Mesendoderm (in vitro differentiated cells): ENCODE measurements at regions not wholly inside any gene's neighbourhood (a gene's known extent, or its start where the extent isn't known, plus 50 kb on each side); places are given as distances from the start of the nearest gene placed in this dataset.

Experiments
- DNase-seq: peaks from one replicate; pipeline ENCODE4 v3.0.0; 2013
- H2AK5ac ChIP-seq: 2 replicates; pipeline ENCODE4 v1.6.1; 2013; ENCODE audit warnings: low read length, inconsistent platforms
- H2BK120ac ChIP-seq: 2 replicates; pipeline ENCODE4 v1.6.1; 2013; ENCODE audit warnings: low read depth, mild to moderate bottlenecking, low read length, moderate library complexity, mixed read lengths
- H2BK15ac ChIP-seq: replicated peaks from 2 replicates; pipeline ENCODE4 v1.6.1; 2013; ENCODE audit warnings: low read depth, mild to moderate bottlenecking, moderate library complexity
- H2BK5ac ChIP-seq: 2 replicates; pipeline ENCODE4 v1.6.1; 2013; ENCODE audit warnings: low read length, inconsistent platforms
- H3K18ac ChIP-seq: 2 replicates; pipeline ENCODE4 v1.6.1; 2013; ENCODE audit warnings: mild to moderate bottlenecking, low read length, mixed read lengths
- H3K23ac ChIP-seq: one replicate; pipeline ENCODE4 v1.6.1; 2013; ENCODE audit warnings: low read length
- H3K27ac ChIP-seq: 2 replicates; pipeline ENCODE4 v1.5.1; 2013; ENCODE audit warnings: low read depth, mild to moderate bottlenecking, inconsistent platforms, low read length, moderate library complexity
- H3K27me3 ChIP-seq: 2 replicates; pipeline ENCODE4 v1.6.1; 2013; ENCODE audit warnings: low read length, control low read depth, mild to moderate bottlenecking, inconsistent platforms; ENCODE audit not compliant: insufficient read depth, poor library complexity
- H3K36me3 ChIP-seq: 2 replicates; pipeline ENCODE4 v1.6.1; 2013; ENCODE audit warnings: low read length, inconsistent platforms; ENCODE audit not compliant: control insufficient read depth, insufficient read depth
- H3K4ac ChIP-seq: one replicate; pipeline ENCODE4 v1.6.1; 2013; ENCODE audit warnings: low read depth, mild to moderate bottlenecking, low read length, moderate library complexity
- H3K4me1 ChIP-seq: 2 replicates; pipeline ENCODE4 v1.6.1; 2013; ENCODE audit warnings: low read depth, low read length, inconsistent platforms; ENCODE audit not compliant: control insufficient read depth
- H3K4me2 ChIP-seq: 2 replicates; pipeline ENCODE4 v1.6.1; 2013; ENCODE audit warnings: low read length
- H3K4me3 ChIP-seq: 2 replicates; pipeline ENCODE4 v1.5.1; 2013; ENCODE audit warnings: mild to moderate bottlenecking, low read length
- H3K56ac ChIP-seq: one replicate; pipeline ENCODE4 v1.6.1; 2013; ENCODE audit warnings: low read length
- H3K79me1 ChIP-seq: 2 replicates; pipeline ENCODE4 v1.6.1; 2013; ENCODE audit warnings: low read length, inconsistent platforms
- H3K79me2 ChIP-seq: 2 replicates; pipeline ENCODE4 v1.6.1; 2013; ENCODE audit warnings: mild to moderate bottlenecking, low read length; ENCODE audit not compliant: control insufficient read depth, insufficient read depth
- H3K9ac ChIP-seq: 2 replicates; pipeline ENCODE4 v1.6.1; 2013; ENCODE audit warnings: low read length, inconsistent platforms
- H4K5ac ChIP-seq: one replicate; pipeline ENCODE4 v1.6.1; 2013; ENCODE audit warnings: low read length
- H4K8ac ChIP-seq: one replicate; pipeline ENCODE4 v1.6.1; 2013; ENCODE audit warnings: low read depth, mild to moderate bottlenecking, control low read depth, low read length, moderate library complexity
- WGBS: extraction: QIAGEN DNeasy Blood & Tissue Kit; methylation state at CpG from one replicate; pipeline ENCODE4 v1.1.7; 2013; ENCODE audit warnings: low lambda C conversion rate, missing lambda C conversion rate; ENCODE audit not compliant: insufficient coverage; ENCODE audit errors: extremely low coverage; 5-methylcytosine and 5-hydroxymethylcytosine counted together

GRCh38 chr13:86729206-86729605 lies 930.0 kb upstream of the SLITRK6 start:
- Histone ChIP-seq H3K79me2 (no peaks in the 10 kb centered on the region), H3K18ac (no peak overlapping the region), H3K56ac (no peak overlapping the region), H3K23ac (no peak overlapping the region), H2AK5ac (no peak overlapping the region), H3K4me1 (no peaks in the 10 kb centered on the region), H3K9ac (no peak overlapping the region), H2BK15ac (no peak overlapping the region), H3K79me1 (no peaks in the 10 kb centered on the region), H4K5ac (no peak overlapping the region), H3K4me2 (no peak overlapping the region), H3K36me3 (no peaks in the 10 kb centered on the region), H3K27me3 (no peaks in the 10 kb centered on the region), H3K4me3 (no peak overlapping the region), H2BK5ac (no peak overlapping the region), H3K4ac (no peak overlapping the region), H3K27ac (no peak overlapping the region), H2BK120ac (no peak overlapping the region), H4K8ac (no peak overlapping the region)
- no peak for DNase-seq
- no CpG with 5 or more reads among the region's 2 CpGs for WGBS

- no peak overlapping the region for H2BK120ac ChIP-seq
- H3K18ac ChIP-seq, result no peak overlapping the region
- WGBS, result no CpG with 5 or more reads among the region's 1 CpG
- H2BK15ac ChIP-seq, result no peak overlapping the region
- H4K5ac ChIP-seq, result no peak overlapping the region
- H4K8ac ChIP-seq, result no peak overlapping the region
- no peak overlapping the region for H3K9ac ChIP-seq
- no peak overlapping the region for H3K4me2 ChIP-seq
- no peak overlapping the region for H3K27ac ChIP-seq
- no peaks in the 10 kb centered on the region for H3K79me1 ChIP-seq
- H2BK5ac ChIP-seq, result no peak overlapping the region
- no peak for DNase-seq
- H3K23ac ChIP-seq, result no peak overlapping the region
- no peak overlapping the region for H3K4ac ChIP-seq
- no peak overlapping the region for H3K4me3 ChIP-seq
- no peak overlapping the region for H3K56ac ChIP-seq
- no peaks in the 10 kb centered on the region for H3K36me3 ChIP-seq
- H2AK5ac ChIP-seq, result no peak overlapping the region
- H3K27me3 ChIP-seq, result no peaks in the 10 kb centered on the region
- no peaks in the 10 kb centered on the region for H3K79me2 ChIP-seq
- H3K4me1 ChIP-seq, result no peaks in the 10 kb centered on the region
Measured at GRCh38 chr13:86731987-86732386, 932.8 kb upstream of the SLITRK6 start.

- no CpG with 5 or more reads among the region's 1 CpG for WGBS
- Histone ChIP-seq H2AK5ac (no peak overlapping the region), H3K27me3 (no peaks in the 10 kb centered on the region), H2BK120ac (no peak overlapping the region), H3K79me2 (no peaks in the 10 kb centered on the region), H3K18ac (no peak overlapping the region), H3K79me1 (no peaks in the 10 kb centered on the region), H3K27ac (no peak overlapping the region), H3K4ac (no peak overlapping the region), H2BK5ac (no peak overlapping the region), H4K5ac (no peak overlapping the region), H3K4me3 (no peak overlapping the region), H3K4me1 (no peaks in the 10 kb centered on the region), H3K4me2 (no peak overlapping the region), H2BK15ac (no peak overlapping the region), H3K36me3 (no peaks in the 10 kb centered on the region), H3K56ac (no peak overlapping the region), H3K23ac (no peak overlapping the region), H3K9ac (no peak overlapping the region), H4K8ac (no peak overlapping the region)
- DNase-seq, result peak; percentile 30
Measured at GRCh38 chr13:86737334-86737932, 933.7 kb upstream of the SLITRK5 start.

- Histone ChIP-seq H2BK120ac (no peak overlapping the region), H3K56ac (no peak overlapping the region), H3K27ac (no peak overlapping the region), H3K23ac (no peak overlapping the region), H2BK15ac (no peak overlapping the region), H2BK5ac (no peak overlapping the region), H3K36me3 (no peaks in the 10 kb centered on the region), H3K4me2 (no peak overlapping the region), H3K27me3 (no peaks in the 10 kb centered on the region), H3K4ac (no peak overlapping the region), H3K79me2 (no peaks in the 10 kb centered on the region), H4K5ac (no peak overlapping the region), H3K18ac (no peak overlapping the region), H3K9ac (no peak overlapping the region), H3K79me1 (no peaks in the 10 kb centered on the region), H4K8ac (no peak overlapping the region), H3K4me1 (no peaks in the 10 kb centered on the region), H2AK5ac (no peak overlapping the region), H3K4me3 (no peak overlapping the region)
- DNase-seq, result peak; percentile 28
- no CpG with 5 or more reads among the region's 2 CpGs for WGBS
Measured at GRCh38 chr13:86741762-86742285, 929.3 kb upstream of the SLITRK5 start.

GRCh38 chr13:86757236-86757978 lies 913.8 kb upstream of the SLITRK5 start:
- Histone ChIP-seq H3K18ac (no peak overlapping the region), H3K79me1 (no peaks in the 10 kb centered on the region)

More at GRCh38 chr13:86757236-86757978, 913.8 kb upstream of the SLITRK5 start:
- H2BK120ac ChIP-seq, result no peak overlapping the region
- no peaks in the 10 kb centered on the region for H3K79me2 ChIP-seq
- H3K27ac ChIP-seq, result no peak overlapping the region
- peak; percentile 6 for DNase-seq
- H3K23ac ChIP-seq, result no peak overlapping the region
- H3K4me3 ChIP-seq, result no peak overlapping the region
- H3K56ac ChIP-seq, result no peak overlapping the region
- no CpG with 5 or more reads among the region's 9 CpGs for WGBS
- H3K27me3 ChIP-seq, result no peaks in the 10 kb centered on the region
- H3K36me3 ChIP-seq, result no peaks in the 10 kb centered on the region
- no peak overlapping the region for H4K5ac ChIP-seq
- no peak overlapping the region for H4K8ac ChIP-seq
- no peak overlapping the region for H2BK15ac ChIP-seq
- no peak overlapping the region for H3K4me2 ChIP-seq
- H3K4me1 ChIP-seq, result no peaks in the 10 kb centered on the region
- H3K4ac ChIP-seq, result no peak overlapping the region
- no peak overlapping the region for H2BK5ac ChIP-seq
- no peak overlapping the region for H3K9ac ChIP-seq
- H2AK5ac ChIP-seq, result no peak overlapping the region
